RWPE2 (cell line): ENCODE measurements at regions not wholly inside any gene's neighbourhood (a gene's known extent, or its start where the extent isn't known, plus 50 kb on each side); places are given as distances from the start of the nearest gene placed in this dataset.
"Not testable (repeated sequence)": the region's sequence is repeated elsewhere in the genome, so short reads cannot be mapped to it uniquely, and the experiment has no call there.

Experiments
- ATAC-seq: fragments of 200-7000 bp; cut with Tn5 transposase; 3 replicates; pipeline ENCODE4 v1.9.1; 2021; ENCODE audit warnings: low read depth
- DNase-seq: peaks from one replicate; pipeline ENCODE4 v3.0.0-alpha.2; 2020; ENCODE audit warnings: low spot score
- H3K27ac ChIP-seq: fragments of 450-650 bp; 2 replicates; pipeline ENCODE4 v1.5.1; 2017; ENCODE audit warnings: mild to moderate bottlenecking; ENCODE audit not compliant: poor library complexity, severe bottlenecking
- H3K27me3 ChIP-seq: fragments of 250-450 bp; sonication (Bioruptor Pico); 2 replicates; pipeline ENCODE4 v1.5.1; 2021; ENCODE audit warnings: mild to moderate bottlenecking, moderate library complexity; ENCODE audit not compliant: insufficient read depth, poor library complexity, severe bottlenecking
- H3K36me3 ChIP-seq: fragments of 250-450 bp; sonication (Bioruptor Pico); 2 replicates; pipeline ENCODE4 v1.5.1; 2020; ENCODE audit warnings: low read depth, mild to moderate bottlenecking, moderate library complexity
- H3K4me1 ChIP-seq: fragments of 250-450 bp; sonication (Bioruptor Pico); 2 replicates; pipeline ENCODE4 v1.5.1; 2021; ENCODE audit warnings: mild to moderate bottlenecking, moderate library complexity; ENCODE audit not compliant: insufficient read depth, poor library complexity, severe bottlenecking
- H3K4me3 ChIP-seq: fragments of 250-450 bp; sonication (Bioruptor Pico); 2 replicates; pipeline ENCODE4 v1.5.1; 2021; ENCODE audit warnings: mild to moderate bottlenecking, moderate library complexity; ENCODE audit not compliant: severe bottlenecking
- H3K9me3 ChIP-seq: fragments of 250-450 bp; sonication (Bioruptor Pico); 2 replicates; pipeline ENCODE4 v1.5.1; 2021; ENCODE audit warnings: mild to moderate bottlenecking, moderate library complexity; ENCODE audit not compliant: severe bottlenecking
- CTCF ChIP-seq: fragments of 450-650 bp; IDR thresholded peaks from one replicate; pipeline ENCODE4 v1.5.1; 2017; ENCODE audit warnings: mild to moderate bottlenecking, moderate library complexity; ENCODE audit not compliant: poor library complexity, severe bottlenecking

GRCh38 chr6:153984811-153985210 lies 54.2 kb upstream of the OPRM1 start:
- ATAC-seq, result no peak
- H3K4me3 ChIP-seq, result no peak overlapping the region
- DNase-seq, result no peak
- no peak overlapping the region for H3K27ac ChIP-seq
- H3K27me3 ChIP-seq, result no peaks in the 10 kb centered on the region
- H3K9me3 ChIP-seq, result no peaks in the 10 kb centered on the region
- no peaks in the 10 kb centered on the region for H3K36me3 ChIP-seq
- peaks cover 10% of the 10 kb centered on the region for H3K4me1 ChIP-seq
- TF ChIP-seq CTCF, result no peak

- H3K4me3 ChIP-seq, result no peak overlapping the region
- TF ChIP-seq CTCF, result no peak
- H3K9me3 ChIP-seq, result no peaks in the 10 kb centered on the region
- no peaks in the 10 kb centered on the region for H3K36me3 ChIP-seq
- H3K27me3 ChIP-seq, result no peaks in the 10 kb centered on the region
- no peak overlapping the region for H3K27ac ChIP-seq
- no peak for DNase-seq
- no peak; the same call in 2 of the 3 replicates for ATAC-seq
- H3K4me1 ChIP-seq, result peaks cover 10% of the 10 kb centered on the region
Observed at GRCh38 chr6:153980171-153980570, 58.9 kb upstream of the OPRM1 start.

- not testable (repeated sequence) for H3K36me3 ChIP-seq, H3K4me3 ChIP-seq, H3K27me3 ChIP-seq, H3K4me1 ChIP-seq, DNase-seq, H3K9me3 ChIP-seq, H3K27ac ChIP-seq, ATAC-seq
Observed at GRCh38 chr6:153978911-153979548, 60.0 kb upstream of the OPRM1 start.

- H3K27me3 ChIP-seq, result no peaks in the 10 kb centered on the region
- no peak overlapping the region for H3K27ac ChIP-seq
- ATAC-seq, result peak; percentile 97
- H3K9me3 ChIP-seq, result no peaks in the 10 kb centered on the region
- no peaks in the 10 kb centered on the region for H3K36me3 ChIP-seq
- H3K4me3 ChIP-seq, result no peak overlapping the region
- DNase-seq, result no peak
- peaks cover 7% of the 10 kb centered on the region for H3K4me1 ChIP-seq
- no peak for TF ChIP-seq CTCF
Observed at GRCh38 chr6:153976921-153977693, 61.9 kb upstream of the OPRM1 start.

- ATAC-seq (no peak; the same call in 2 of the 3 replicates), DNase-seq (no peak)
- Histone ChIP-seq H3K27ac (no peak overlapping the region), H3K4me1 (peaks cover 1% of the 10 kb centered on the region), H3K36me3 (no peaks in the 10 kb centered on the region), H3K27me3 (no peaks in the 10 kb centered on the region), H3K9me3 (no peaks in the 10 kb centered on the region), H3K4me3 (no peak overlapping the region)
- no peak for TF ChIP-seq CTCF
Observed at GRCh38 chr6:153966001-153966400, 73.0 kb upstream of the OPRM1 start.
